H1 (cell line): ENCODE measurements at regions not wholly inside any gene's neighbourhood (a gene's known extent, or its start where the extent isn't known, plus 50 kb on each side); places are given as distances from the start of the nearest gene placed in this dataset.

ENCODE experiments used
- CTCF ChIA-PET: fragments of 300-600 bp; sonication (Branson Sonifier 250); formaldehyde crosslinking; loops from one replicate; lab custom pipeline; 2021; ENCODE audit not compliant: partially characterized antibody; lab: Charles Lee
- POLR2A ChIA-PET: fragments of 300-600 bp; sonication (Branson Sonifier 250); formaldehyde crosslinking; loops from one replicate; lab custom pipeline; 2021; ENCODE audit warnings: inconsistent platforms; ENCODE audit not compliant: partially characterized antibody; lab: Charles Lee
- DNase-seq, 2 experiments: peaks; one replicate each; pipeline versions ENCODE4 v3.0.0 to v3.0.0-alpha.2; 2010 to 2022; ENCODE audit warnings: low spot score in 2 of 2, low read depth in 1 of 2, mixed read lengths in 1 of 2
- FAIRE-seq: peaks from 2 replicates; lab custom pipeline; 2011; peaks lifted over from hg19 to GRCh38; lab: Jason Lieb, UNC
- H2AFZ ChIP-seq: 2 replicates; pipeline ENCODE4 v1.8.1; 2012; ENCODE audit warnings: low read length, inconsistent platforms
- H2AK5ac ChIP-seq: 2 replicates; pipeline ENCODE4 v1.6.1; 2013; ENCODE audit warnings: low read depth, low read length
- H2BK120ac ChIP-seq: replicated peaks from 2 replicates; pipeline ENCODE3; 2013; ENCODE audit warnings: low read depth, low read length, inconsistent platforms
- H2BK12ac ChIP-seq: 2 replicates; pipeline ENCODE4 v1.6.1; 2013; ENCODE audit warnings: low read depth, low read length
- H2BK15ac ChIP-seq: 2 replicates; pipeline ENCODE4 v1.6.1; 2013; ENCODE audit warnings: low read length
- H2BK20ac ChIP-seq: 2 replicates; pipeline ENCODE4 v1.6.1; 2013; ENCODE audit warnings: low read length
- H2BK5ac ChIP-seq: 2 replicates; pipeline ENCODE4 v1.6.1; 2013; ENCODE audit warnings: low read depth, low read length
- H3K14ac ChIP-seq: 2 replicates; pipeline ENCODE4 v1.6.1; 2013; ENCODE audit warnings: inconsistent platforms; ENCODE audit not compliant: insufficient read length
- H3K18ac ChIP-seq: 2 replicates; pipeline ENCODE4 v1.6.1; 2013; ENCODE audit warnings: low read length; ENCODE audit errors: extremely low read depth
- H3K23ac ChIP-seq: 2 replicates; pipeline ENCODE4 v1.6.1; 2013; ENCODE audit warnings: inconsistent platforms; ENCODE audit not compliant: insufficient read length
- H3K23me2 ChIP-seq: 2 replicates; pipeline ENCODE4 v1.6.1; 2013; ENCODE audit warnings: low read depth, low read length
- H3K27ac ChIP-seq: 2 replicates; pipeline ENCODE4 v1.6.1; 2011; ENCODE audit warnings: low read depth, low read length, inconsistent platforms
- H3K27me3 ChIP-seq, 4 experiments: replicated peaks in 1 of 4; 1 replicate in 1 of 4; 2 replicates in 3 of 4; pipeline versions ENCODE4 v1.6.1 to v1.8.1; 2011 to 2013; ENCODE audit warnings: low read length in 3 of 4, mild to moderate bottlenecking in 3 of 4, inconsistent platforms in 2 of 4, mixed read lengths in 2 of 4, moderate library complexity in 1 of 4; ENCODE audit not compliant: control insufficient read depth in 3 of 4, insufficient read depth in 3 of 4; ENCODE audit errors: extremely low read depth in 1 of 4
- H3K36me3 ChIP-seq, 4 experiments: 2 replicates each; pipeline versions ENCODE4 v1.6.1 to v1.8.1; 2011 to 2013; ENCODE audit warnings: mild to moderate bottlenecking in 4 of 4, low read length in 3 of 4, moderate library complexity in 2 of 4, control low read depth in 1 of 4, inconsistent platforms in 1 of 4; ENCODE audit not compliant: insufficient read depth in 4 of 4, control insufficient read depth in 2 of 4
- H3K4ac ChIP-seq: replicated peaks from 2 replicates; pipeline ENCODE3; 2013; ENCODE audit warnings: low read length, low read depth, mixed read lengths, inconsistent platforms; ENCODE audit not compliant: insufficient read length
- H3K4me1 ChIP-seq, 4 experiments: replicated peaks in 1 of 4; 1 replicate in 1 of 4; 2 replicates in 3 of 4; pipeline versions ENCODE4 v1.6.1 to v1.8.1; 2011 to 2013; ENCODE audit warnings: low read length in 3 of 4, inconsistent platforms in 2 of 4, mixed read lengths in 1 of 4; ENCODE audit not compliant: insufficient read depth in 4 of 4, control insufficient read depth in 3 of 4
- H3K4me2 ChIP-seq, 2 experiments: 2 replicates each; pipeline versions ENCODE4 v1.6.1 to v1.8.1; 2011 to 2013; ENCODE audit warnings: low read depth in 2 of 2, low read length in 2 of 2, control low read depth in 1 of 2, inconsistent platforms in 1 of 2, mild to moderate bottlenecking in 1 of 2; ENCODE audit not compliant: insufficient read depth in 1 of 2
- H3K4me3 ChIP-seq, 4 experiments: fragments of 200-600, 300-600 bp in 1 of 4; sonication (generic), shearing (Covaris generic), sonication (Bioruptor Twin) in 1 of 4; 2 replicates each; pipeline versions ENCODE4 v1.5.1 to v1.8.1; 2011 to 2016; ENCODE audit warnings: low read length in 4 of 4, low read depth in 3 of 4, control low read depth in 2 of 4, inconsistent platforms in 2 of 4, mild to moderate bottlenecking in 2 of 4, mixed read lengths in 1 of 4, moderate library complexity in 1 of 4; ENCODE audit not compliant: insufficient read depth in 2 of 4; ENCODE audit errors: extremely low read depth in 1 of 4
- H3K56ac ChIP-seq: replicated peaks from 2 replicates; pipeline ENCODE3; 2013; ENCODE audit warnings: low read depth, mild to moderate bottlenecking, mixed read lengths, low read length, inconsistent platforms; ENCODE audit not compliant: insufficient read length
- H3K79me1 ChIP-seq: 2 replicates; pipeline ENCODE4 v1.6.1; 2013; ENCODE audit warnings: low read depth, low read length, control low read depth
- H3K79me2 ChIP-seq, 2 experiments: 2 replicates each; pipeline versions ENCODE4 v1.6.1 to v1.8.1; 2012 to 2013; ENCODE audit warnings: low read length in 2 of 2, mild to moderate bottlenecking in 2 of 2, inconsistent platforms in 1 of 2; ENCODE audit not compliant: insufficient read depth in 2 of 2, control insufficient read depth in 1 of 2
- H3K9ac ChIP-seq, 4 experiments: replicated peaks in 1 of 4; 1 replicate in 1 of 4; 2 replicates in 3 of 4; pipeline versions ENCODE4 v1.6.1 to v1.8.1; 2011 to 2013; ENCODE audit warnings: low read depth in 3 of 4, low read length in 3 of 4, control low read depth in 2 of 4, mild to moderate bottlenecking in 2 of 4, moderate library complexity in 2 of 4, inconsistent platforms in 1 of 4; ENCODE audit errors: extremely low read depth in 1 of 4
- H3K9me3 ChIP-seq, 2 experiments: 2 replicates each; pipeline versions ENCODE4 v1.6.1 to v1.8.1; 2012 to 2013; ENCODE audit warnings: mild to moderate bottlenecking in 2 of 2, moderate library complexity in 2 of 2, control low read depth in 1 of 2, inconsistent platforms in 1 of 2, low read depth in 1 of 2, low read length in 1 of 2, mixed read lengths in 1 of 2; ENCODE audit not compliant: insufficient read depth in 2 of 2
- H4K20me1 ChIP-seq, 2 experiments: replicated peaks in 1 of 2; 2 replicates each; pipeline versions ENCODE3 to v1.8.1; 2011 to 2013; ENCODE audit warnings: inconsistent platforms in 2 of 2, low read length in 2 of 2, mild to moderate bottlenecking in 1 of 2; ENCODE audit not compliant: insufficient read depth in 2 of 2, control insufficient read depth in 1 of 2
- H4K5ac ChIP-seq: 2 replicates; pipeline ENCODE4 v1.6.1; 2013; ENCODE audit warnings: low read length, low read depth, mixed read lengths, inconsistent platforms; ENCODE audit not compliant: insufficient read length
- H4K8ac ChIP-seq: 2 replicates; pipeline ENCODE4 v1.8.0; 2013; ENCODE audit warnings: mild to moderate bottlenecking, moderate library complexity, low read length, inconsistent platforms; ENCODE audit not compliant: insufficient read depth; ENCODE audit errors: extremely low read depth
- H4K91ac ChIP-seq: replicated peaks from 2 replicates; pipeline ENCODE3; 2013; ENCODE audit warnings: low read length, mixed read lengths, inconsistent platforms; ENCODE audit not compliant: insufficient read length
- CHD2 ChIP-seq: IDR thresholded peaks from 2 replicates; pipeline ENCODE4 v1.6.1; 2012; ENCODE audit warnings: low read length, improper control_type of control experiment
- E2F6 ChIP-seq: IDR thresholded peaks from 2 replicates; pipeline ENCODE4 v1.6.1; 2012; ENCODE audit warnings: inconsistent platforms
- GABPA ChIP-seq: IDR thresholded peaks from 2 replicates; pipeline ENCODE4 v1.6.1; 2011; ENCODE audit warnings: mild to moderate bottlenecking, low read length, moderate library complexity, borderline replicate concordance; ENCODE audit not compliant: insufficient read depth
- HDAC2 ChIP-seq, 2 experiments: fragments of 300-600 bp in 1 of 2; sonication (generic) in 1 of 2; IDR thresholded peaks; 2 replicates each; pipeline ENCODE4 v1.6.1; 2011 to 2012; ENCODE audit warnings: low read depth in 2 of 2, low read length in 2 of 2, mild to moderate bottlenecking in 2 of 2, moderate library complexity in 2 of 2, borderline replicate concordance in 1 of 2, inconsistent platforms in 1 of 2
- HDAC6 ChIP-seq: IDR thresholded peaks from one replicate; pipeline ENCODE4 v1.7.1; 2012; ENCODE audit warnings: low read depth, mild to moderate bottlenecking, inconsistent platforms, low read length, moderate library complexity
- PHF8 ChIP-seq: fragments of 200-600 bp; sonication (generic); conservative IDR thresholded peaks from 2 replicates; pipeline ENCODE4 v1.7.1; 2012; ENCODE audit warnings: low read depth, mild to moderate bottlenecking, inconsistent platforms, low read length, moderate library complexity
- RAD21 ChIP-seq, 2 experiments: IDR thresholded peaks in 1 of 2; conservative IDR thresholded peaks in 1 of 2; 2 replicates each; pipeline ENCODE4 v1.6.1; 2011; ENCODE audit warnings: low read depth in 2 of 2, low read length in 2 of 2, improper control_type of control experiment in 1 of 2, inconsistent platforms in 1 of 2, mild to moderate bottlenecking in 1 of 2, moderate library complexity in 1 of 2
- SIRT6 ChIP-seq: IDR thresholded peaks from one replicate; pipeline ENCODE4 v1.7.1; 2012; ENCODE audit warnings: low read length, inconsistent platforms
- SP1 ChIP-seq: IDR thresholded peaks from 2 replicates; pipeline ENCODE4 v1.6.1; 2011; ENCODE audit warnings: low read depth, low read length
- SRF ChIP-seq: IDR thresholded peaks from 2 replicates; pipeline ENCODE4 v1.6.1; 2011; ENCODE audit warnings: mild to moderate bottlenecking, low read depth, low read length, moderate library complexity
- SUZ12 ChIP-seq: fragments of 200-600 bp; sonication (generic); IDR thresholded peaks from 2 replicates; pipeline ENCODE4 v1.6.1; 2012; ENCODE audit warnings: mild to moderate bottlenecking, inconsistent platforms, low read length, moderate library complexity, mixed read lengths
- TCF12 ChIP-seq: IDR thresholded peaks from 2 replicates; pipeline ENCODE4 v1.6.1; 2011; ENCODE audit warnings: low read depth, mild to moderate bottlenecking, low read length
- whole genome bisulfite sequencing, 2 experiments: shearing (Covaris generic) in 1 of 2; methylation state at CpG; one replicate each; pipeline versions ENCODE4 v1.1.6 to v1.1.7; 2013 to 2015; ENCODE audit warnings: low lambda C conversion rate in 2 of 2, mixed read lengths in 2 of 2, inconsistent platforms in 1 of 2, low coverage in 1 of 2, missing lambda C conversion rate in 1 of 2; ENCODE audit not compliant: insufficient replicate concordance in 2 of 2, insufficient coverage in 1 of 2, insufficient read length in 1 of 2; ENCODE audit errors: extremely low coverage in 1 of 2, missing lambda C conversion rate in 1 of 2; 5-methylcytosine and 5-hydroxymethylcytosine counted together

- Histone ChIP-seq H3K79me1 (no peaks in the 10 kb centered on the region), H2AK5ac (no peak overlapping the region), H3K4ac (no peak overlapping the region), H3K23ac (no peak overlapping the region), H3K4me2 (no peak overlapping the region), H4K20me1 (no peaks in the 10 kb centered on the region), H3K18ac (no peak overlapping the region), H4K8ac (no peak overlapping the region), H3K27me3 (no peaks in the 10 kb centered on the region), H3K9me3 (no peaks in the 10 kb centered on the region), H3K4me3 (no peak overlapping the region), H3K79me2 (no peaks in the 10 kb centered on the region), H3K23me2 (no peaks in the 10 kb centered on the region), H2BK120ac (no peak overlapping the region), H2BK20ac (no peak overlapping the region), H3K27ac (no peak overlapping the region), H4K91ac (no peak overlapping the region), H2BK15ac (no peak overlapping the region), H3K14ac (no peak overlapping the region), H3K36me3 (no peaks in the 10 kb centered on the region), H3K9ac (no peak overlapping the region), H3K56ac (no peak overlapping the region), H2BK5ac (no peak overlapping the region), H4K5ac (no peak overlapping the region), H2BK12ac (no peak overlapping the region), H3K4me1 (no peaks in the 10 kb centered on the region), H2AFZ (no peak overlapping the region)
- DNase-seq (no peak), FAIRE-seq (no peak)
- CTCF ChIA-PET = no interaction called here
- 94% methylated on average over 12 of the region's 12 CpGs; no CpG with 5 or more reads in 1 of the 2 experiments for WGBS, 2 experiments
- POLR2A ChIA-PET = interaction anchor here (0.7 kb wide), 1 partner anchor 10 kb away, joined by 4 read pairs; no protein-coding TSS in a partner anchor
- TF ChIP-seq SP1 (no peak), GABPA (no peak), HDAC2 (IDR thresholded peaks at IDR 0.05; ENCODE audit: borderline replicate concordance in 1 of 2, low read depth in 2 of 2, low read length in 2 of 2) (no peak), TCF12 (no peak), PHF8 (no peak), SIRT6 (no peak), HDAC6 (no peak), RAD21 (IDR thresholded peaks at IDR 0.05 in 1 of 2, conservative IDR thresholded peaks at IDR 0.05 in 1 of 2; ENCODE audit: low read depth in 2 of 2, low read length in 2 of 2) (no peak), CHD2 (no peak), SUZ12 (no peak), SRF (no peak), E2F6 (no peak)
These were observed 555.8 kb upstream of the ID2 start for GRCh38 chr2:8125741-8126711.
